SK-N-SH (cell line): ENCODE measurements at regions not wholly inside any gene's neighbourhood (a gene's known extent, or its start where the extent isn't known, plus 50 kb on each side); places are given as distances from the start of the nearest gene placed in this dataset.

Experiments
- CTCF ChIA-PET: fragments of 300-600, 350-600 bp; formaldehyde crosslinking; extraction: SDS; loops from one replicate; lab custom pipeline; 2021; lab: Yijun Ruan, JAX
- POLR2A ChIA-PET: fragments of 350-600 bp; sonication (Branson Sonifier 250); formaldehyde crosslinking; extraction: SDS; loops from one replicate; lab custom pipeline; 2020; ENCODE audit warnings: antibody characterized with exemption, inconsistent platforms; lab: Yijun Ruan, JAX
- DNase-seq: peaks from one replicate; pipeline ENCODE4 v3.0.0; 2012
- H2AFZ ChIP-seq: fragments of 200-600 bp; sonication (generic); 2 replicates; pipeline ENCODE4 v1.8.1; 2016; ENCODE audit warnings: antibody characterized with exemption, mild to moderate bottlenecking, low read depth
- H3F3A ChIP-seq: fragments of 200-600 bp; sonication (generic); replicated peaks from 2 replicates; pipeline ENCODE3; 2016; ENCODE audit warnings: antibody characterized with exemption, mild to moderate bottlenecking; ENCODE audit not compliant: insufficient read depth
- H3K27ac ChIP-seq, 2 experiments: fragments of 200-500 bp in 1 of 2; fragments of 200-600 bp in 1 of 2; sonication (Bioruptor generic) in 1 of 2; sonication (generic), shearing (Covaris generic) in 1 of 2; 2 replicates each; pipeline versions ENCODE4 v1.5.1 to v1.6.1; 2014 to 2016; ENCODE audit warnings: low read depth in 2 of 2, inconsistent platforms in 1 of 2, low read length in 1 of 2, mild to moderate bottlenecking in 1 of 2, mixed read lengths in 1 of 2
- H3K27me3 ChIP-seq: fragments of 200-600 bp; sonication (generic), shearing (Covaris generic); 2 replicates; pipeline ENCODE4 v1.6.1; 2016; ENCODE audit warnings: mixed run types; ENCODE audit not compliant: insufficient read depth
- H3K36me3 ChIP-seq, 2 experiments: fragments of 200-500 bp in 1 of 2; fragments of 200-600 bp in 1 of 2; sonication (Bioruptor generic) in 1 of 2; sonication (generic) in 1 of 2; replicated peaks in 1 of 2; 2 replicates each; pipeline versions ENCODE3 to v1.5.1; 2014 to 2016; ENCODE audit warnings: low read length in 1 of 2, mild to moderate bottlenecking in 1 of 2; ENCODE audit not compliant: insufficient read depth in 2 of 2, control insufficient read depth in 1 of 2
- H3K4me1 ChIP-seq, 2 experiments: fragments of 200-500 bp in 1 of 2; fragments of 200-600 bp in 1 of 2; sonication (Bioruptor generic) in 1 of 2; sonication (generic), shearing (Covaris generic) in 1 of 2; 2 replicates each; pipeline versions ENCODE4 v1.5.1 to v1.6.1; 2014 to 2016; ENCODE audit warnings: low read depth in 1 of 2, low read length in 1 of 2, mixed run types in 1 of 2; ENCODE audit not compliant: insufficient read depth in 2 of 2, control insufficient read depth in 1 of 2
- H3K4me2 ChIP-seq: fragments of 200-600 bp; sonication (generic), shearing (Covaris generic); 2 replicates; pipeline ENCODE4 v1.6.1; 2017; ENCODE audit warnings: mixed run types
- H3K4me3 ChIP-seq, 2 experiments: fragments of 200-500 bp in 1 of 2; fragments of 200-600 bp in 1 of 2; sonication (Bioruptor generic) in 1 of 2; sonication (generic), shearing (Covaris generic) in 1 of 2; 2 replicates each; pipeline versions ENCODE4 v1.5.1 to v1.8.1; 2014 to 2016; ENCODE audit warnings: low read depth in 2 of 2, inconsistent platforms in 1 of 2, low read length in 1 of 2, mild to moderate bottlenecking in 1 of 2, mixed read lengths in 1 of 2, moderate library complexity in 1 of 2
- H3K79me2 ChIP-seq: fragments of 200-600 bp; sonication (generic); 2 replicates; pipeline ENCODE4 v1.8.1; 2017; ENCODE audit warnings: mild to moderate bottlenecking; ENCODE audit not compliant: insufficient read depth
- H3K9ac ChIP-seq: fragments of 200-600 bp; sonication (generic); 2 replicates; pipeline ENCODE4 v1.6.1; 2017; ENCODE audit warnings: mixed run types
- H3K9me2 ChIP-seq: fragments of 200-600 bp; sonication (generic); 2 replicates; pipeline ENCODE4 v1.6.1; 2017; ENCODE audit warnings: mixed run types
- H3K9me3 ChIP-seq: fragments of 200-600 bp; sonication (generic); 2 replicates; pipeline ENCODE4 v1.6.1; 2017; ENCODE audit warnings: mixed run types, mild to moderate bottlenecking, moderate library complexity
- H4K20me1 ChIP-seq: fragments of 200-600 bp; sonication (generic); 2 replicates; pipeline ENCODE4 v1.6.1; 2017; ENCODE audit warnings: mild to moderate bottlenecking, mixed run types; ENCODE audit not compliant: insufficient read depth
- CHD2 ChIP-seq: fragments of 150-350 bp; IDR thresholded peaks from 2 replicates; pipeline ENCODE4 v1.6.1; 2018; ENCODE audit warnings: low read length; ENCODE audit not compliant: partially characterized antibody
- EZH2phosphoT487 ChIP-seq: fragments of 200-600 bp; sonication (generic); IDR thresholded peaks from 2 replicates; pipeline ENCODE4 v1.6.1; 2017; ENCODE audit warnings: low read depth, mixed run types, mild to moderate bottlenecking, antibody characterized with exemption, moderate library complexity, borderline replicate concordance
- FOSL2 ChIP-seq: IDR thresholded peaks from 2 replicates; pipeline ENCODE4 v1.4.0; 2012; ENCODE audit warnings: low read depth, mild to moderate bottlenecking, moderate library complexity, borderline replicate concordance
- FOXJ3 ChIP-seq: sonication (generic); formaldehyde crosslinking; IDR thresholded peaks from 2 replicates; pipeline ENCODE4 v1.5.1; 2020; ENCODE audit warnings: mild to moderate bottlenecking, missing genetic modification reagents
- FOXM1 ChIP-seq: IDR thresholded peaks from 2 replicates; pipeline ENCODE4 v1.4.0; 2012; ENCODE audit warnings: low read depth, mild to moderate bottlenecking
- GABPA ChIP-seq: IDR thresholded peaks from 2 replicates; pipeline ENCODE4 v1.4.0; 2012; ENCODE audit warnings: low read depth, mild to moderate bottlenecking
- GATA2 ChIP-seq: sonication (generic); formaldehyde crosslinking; IDR thresholded peaks from 2 replicates; pipeline ENCODE4 v1.5.0; 2020; ENCODE audit warnings: mild to moderate bottlenecking, missing genetic modification reagents
- IRF3 ChIP-seq: fragments of 150-350 bp; IDR thresholded peaks from 2 replicates; pipeline ENCODE4 v1.6.1; 2016; ENCODE audit warnings: mild to moderate bottlenecking, low read depth, low read length
- JUND ChIP-seq: IDR thresholded peaks from 2 replicates; pipeline ENCODE4 v1.4.0; 2012
- MEF2A ChIP-seq: IDR thresholded peaks from 2 replicates; pipeline ENCODE4 v1.4.0; 2012; ENCODE audit warnings: low read depth, borderline replicate concordance
- NFIC ChIP-seq: IDR thresholded peaks from 2 replicates; pipeline ENCODE4 v1.4.0; 2012; ENCODE audit warnings: borderline replicate concordance
- NRF1 ChIP-seq: IDR thresholded peaks from 2 replicates; pipeline ENCODE4 v1.6.1; 2012; ENCODE audit warnings: low read depth, mild to moderate bottlenecking, low read length
- PBX3 ChIP-seq: IDR thresholded peaks from 2 replicates; pipeline ENCODE4; 2012
- POLR2AphosphoS5 ChIP-seq: IDR thresholded peaks from 2 replicates; pipeline ENCODE4 v1.6.1; 2012; ENCODE audit warnings: low read depth, low read length
- RAD21 ChIP-seq: IDR thresholded peaks from 2 replicates; pipeline ENCODE4 v1.6.1; 2012; ENCODE audit warnings: mild to moderate bottlenecking, low read length
- RCOR1 ChIP-seq: fragments of 150-350 bp; IDR thresholded peaks from 2 replicates; pipeline ENCODE4 v1.6.1; 2017; ENCODE audit warnings: antibody characterized with exemption, low read length
- SMC3 ChIP-seq: IDR thresholded peaks from 2 replicates; pipeline ENCODE4 v1.6.1; 2012; ENCODE audit warnings: low read depth, low read length, improper control_type of control experiment
- TEAD4 ChIP-seq: IDR thresholded peaks from 2 replicates; pipeline ENCODE4 v1.4.0; 2012; ENCODE audit warnings: mild to moderate bottlenecking, borderline replicate concordance; ENCODE audit not compliant: insufficient read depth
- WGBS: methylation state at CpG from one replicate; pipeline ENCODE4 v1.1.6; 2017; ENCODE audit warnings: low lambda C conversion rate; 5-methylcytosine and 5-hydroxymethylcytosine counted together
- TF ChIP-seq, protein P1 (sequence below): fragments of 150-350 bp; IDR thresholded peaks from 2 replicates; pipeline ENCODE4 v1.6.1; 2017; ENCODE audit warnings: antibody characterized with exemption, low read length, low read depth, borderline replicate concordance
- TF ChIP-seq, protein P2 (sequence below): IDR thresholded peaks from 2 replicates; pipeline ENCODE4 v1.4.0; 2012; ENCODE audit warnings: low read depth

GRCh38 chr9:71218774-71219173 lies 97.4 kb upstream of the TRPM3 start:
- CTCF ChIA-PET = no interaction called here
- H3K36me3 ChIP-seq = no peaks in the 10 kb centered on the region
- H3K9ac ChIP-seq = no peak overlapping the region
- H3K4me3 ChIP-seq = no peak overlapping the region
- no peaks in the 10 kb centered on the region for H3K27me3 ChIP-seq
- no peaks in the 10 kb centered on the region for H3K9me2 ChIP-seq
- H2AFZ ChIP-seq = no peak overlapping the region
- H3K27ac ChIP-seq = no peak overlapping the region
- no peaks in the 10 kb centered on the region for H3K9me3 ChIP-seq
- H4K20me1 ChIP-seq = no peaks in the 10 kb centered on the region
- no peaks in the 10 kb centered on the region for H3K4me1 ChIP-seq
- no peak for DNase-seq
- TF ChIP-seq FOXJ3 (no peak), PBX3 (no peak), GATA2 (CRISPR knock-in tag) (no peak), GABPA (no peak), NRF1 (no peak), RAD21 (no peak), JUND (no peak), MEF2A (no peak), SMC3 (no peak)
- POLR2A ChIA-PET = no interaction called here
- 4% methylated on average over 4 of the region's 4 CpGs for WGBS
- H3F3A ChIP-seq = no peaks in the 10 kb centered on the region
- no peaks in the 10 kb centered on the region for H3K79me2 ChIP-seq
- no peak overlapping the region for H3K4me2 ChIP-seq

- no peak overlapping the region for H3K4me2 ChIP-seq
- H3K9me2 ChIP-seq = no peaks in the 10 kb centered on the region
- no peaks in the 10 kb centered on the region for H3F3A ChIP-seq
- no peak overlapping the region for H3K9ac ChIP-seq
- no peak overlapping the region for H3K4me3 ChIP-seq
- H3K79me2 ChIP-seq = no peaks in the 10 kb centered on the region
- POLR2A ChIA-PET = no interaction called here
- H3K27me3 ChIP-seq = no peaks in the 10 kb centered on the region
- H3K9me3 ChIP-seq = no peaks in the 10 kb centered on the region
- H3K4me1 ChIP-seq = no peaks in the 10 kb centered on the region
- CTCF ChIA-PET = no interaction called here
- H4K20me1 ChIP-seq = no peaks in the 10 kb centered on the region
- no peak overlapping the region for H2AFZ ChIP-seq
- no peak for DNase-seq
- no peaks in the 10 kb centered on the region for H3K36me3 ChIP-seq
- TF ChIP-seq IRF3 (no peak), EZH2phosphoT487 (no peak), CHD2 (no peak), GATA2 (CRISPR knock-in tag) (no peak), NFIC (no peak), SMC3 (no peak), POLR2AphosphoS5 (no peak), RCOR1 (no peak), MEF2A (no peak), FOXM1 (no peak), PBX3 (no peak), JUND (no peak), GABPA (no peak), TEAD4 (no peak), FOSL2 (no peak)
- TF ChIP-seq, protein P1, sequence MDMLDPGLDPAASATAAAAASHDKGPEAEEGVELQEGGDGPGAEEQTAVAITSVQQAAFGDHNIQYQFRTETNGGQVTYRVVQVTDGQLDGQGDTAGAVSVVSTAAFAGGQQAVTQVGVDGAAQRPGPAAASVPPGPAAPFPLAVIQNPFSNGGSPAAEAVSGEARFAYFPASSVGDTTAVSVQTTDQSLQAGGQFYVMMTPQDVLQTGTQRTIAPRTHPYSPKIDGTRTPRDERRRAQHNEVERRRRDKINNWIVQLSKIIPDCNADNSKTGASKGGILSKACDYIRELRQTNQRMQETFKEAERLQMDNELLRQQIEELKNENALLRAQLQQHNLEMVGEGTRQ = no peak
- TF ChIP-seq, protein P2, sequence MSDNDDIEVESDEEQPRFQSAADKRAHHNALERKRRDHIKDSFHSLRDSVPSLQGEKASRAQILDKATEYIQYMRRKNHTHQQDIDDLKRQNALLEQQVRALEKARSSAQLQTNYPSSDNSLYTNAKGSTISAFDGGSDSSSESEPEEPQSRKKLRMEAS = no peak
- H3K27ac ChIP-seq = no peak overlapping the region
Measured at GRCh38 chr9:71213633-71214032, 92.2 kb upstream of the TRPM3 start.
